Stomach smooth muscle (tissue), 2 donors: ENCODE measurements at regions not wholly inside any gene's neighbourhood (a gene's known extent, or its start where the extent isn't known, plus 50 kb on each side); places are given as distances from the start of the nearest gene placed in this dataset.

Experiments used
- H3K27ac ChIP-seq: one replicate; pipeline ENCODE4 v1.7.0; 2013; ENCODE audit warnings: mild to moderate bottlenecking, low read length, inconsistent platforms
- H3K27me3 ChIP-seq, 2 donors: one replicate each; pipeline ENCODE4 v1.7.0; 2013; ENCODE audit warnings: low read length in 2 of 2; ENCODE audit not compliant: insufficient read depth in 2 of 2, control insufficient read depth in 1 of 2
- H3K36me3 ChIP-seq, 2 donors: one replicate each; pipeline ENCODE4 v1.7.0; 2013; ENCODE audit warnings: low read length in 2 of 2; ENCODE audit not compliant: control insufficient read depth in 2 of 2, insufficient read depth in 2 of 2
- H3K4me1 ChIP-seq: one replicate; pipeline ENCODE4 v1.7.0; 2013; ENCODE audit warnings: low read length; ENCODE audit not compliant: control insufficient read depth, insufficient read depth
- H3K4me3 ChIP-seq, 2 donors: one replicate each; pipeline ENCODE4 v1.7.0; 2013; ENCODE audit warnings: low read length in 2 of 2
- H3K9ac ChIP-seq, 2 donors: one replicate each; pipeline ENCODE4 v1.7.0; 2013; ENCODE audit warnings: low read length in 2 of 2, mild to moderate bottlenecking in 1 of 2
- H3K9me3 ChIP-seq, 2 donors: one replicate each; pipeline ENCODE4 v1.7.0; 2013; ENCODE audit warnings: low read length in 2 of 2; ENCODE audit not compliant: control insufficient read depth in 2 of 2
- donor health status: healthy.
- donor health status: Pancreatic carcinoma.

- no peak overlapping the region for H3K27ac ChIP-seq
- H3K4me1 ChIP-seq = no peaks in the 10 kb centered on the region
- no peak overlapping the region for H3K9ac ChIP-seq
- H3K4me3 ChIP-seq = no peak overlapping the region
- H3K36me3 ChIP-seq = no peaks in the 10 kb centered on the region
- no peaks in the 10 kb centered on the region for H3K9me3 ChIP-seq
- no peaks in the 10 kb centered on the region for H3K27me3 ChIP-seq
Observed at GRCh38 chr6:24051942-24052589, 73.9 kb upstream of the NRSN1 start.

- H3K27me3 ChIP-seq = no peaks in the 10 kb centered on the region
- H3K9me3 ChIP-seq = no peaks in the 10 kb centered on the region
- no peaks in the 10 kb centered on the region for H3K4me1 ChIP-seq
- no peak overlapping the region for H3K4me3 ChIP-seq
- H3K27ac ChIP-seq = no peak overlapping the region
- no peak overlapping the region for H3K9ac ChIP-seq
- no peaks in the 10 kb centered on the region for H3K36me3 ChIP-seq
Observed at GRCh38 chr6:24052590-24052961, 73.4 kb upstream of the NRSN1 start.

DNA sequence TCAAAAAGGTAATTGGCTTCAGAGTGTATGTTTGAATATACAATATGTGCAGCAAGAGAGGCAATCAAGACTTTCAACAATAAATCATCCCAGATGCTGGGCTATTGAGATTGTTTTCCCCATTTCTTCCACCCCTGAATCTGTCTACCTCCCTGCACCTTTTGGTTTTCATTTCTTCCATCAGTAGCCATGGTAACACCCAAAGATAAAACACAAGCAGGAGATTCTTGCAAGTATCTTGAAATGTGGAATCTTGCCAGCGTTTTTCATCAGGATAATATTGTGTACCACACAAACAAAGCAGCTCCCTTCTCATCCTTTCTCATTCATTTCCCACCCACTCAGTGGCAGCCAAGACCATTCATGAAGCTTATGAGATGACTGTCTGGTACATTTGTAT lies 73.0 kb upstream of the NRSN1 start:
- H3K9ac ChIP-seq = no peak overlapping the region
- no peaks in the 10 kb centered on the region for H3K9me3 ChIP-seq
- no peaks in the 10 kb centered on the region for H3K27me3 ChIP-seq
- H3K36me3 ChIP-seq = no peaks in the 10 kb centered on the region
- no peak overlapping the region for H3K4me3 ChIP-seq
- H3K27ac ChIP-seq = no peak overlapping the region
- H3K4me1 ChIP-seq = no peaks in the 10 kb centered on the region

GRCh38 chr6:24054388-24054787 lies 71.6 kb upstream of the NRSN1 start:
- Histone ChIP-seq H3K27me3 (no peaks in the 10 kb centered on the region), H3K4me1 (no peaks in the 10 kb centered on the region), H3K4me3 (no peak overlapping the region), H3K27ac (no peak overlapping the region), H3K9me3 (no peaks in the 10 kb centered on the region), H3K9ac (no peak overlapping the region), H3K36me3 (no peaks in the 10 kb centered on the region)

GRCh38 chr6:24056567-24056966 lies 69.4 kb upstream of the NRSN1 start:
- H3K4me1 ChIP-seq = no peaks in the 10 kb centered on the region
- H3K4me3 ChIP-seq = no peak overlapping the region
- H3K36me3 ChIP-seq = no peaks in the 10 kb centered on the region
- H3K27me3 ChIP-seq = no peaks in the 10 kb centered on the region
- H3K9ac ChIP-seq = no peak overlapping the region
- H3K9me3 ChIP-seq = no peaks in the 10 kb centered on the region
- H3K27ac ChIP-seq = no peak overlapping the region

GRCh38 chr6:24057030-24057429 lies 69.0 kb upstream of the NRSN1 start:
- Histone ChIP-seq H3K27ac (no peak overlapping the region), H3K4me3 (no peak overlapping the region), H3K27me3 (no peaks in the 10 kb centered on the region), H3K9ac (no peak overlapping the region), H3K4me1 (no peaks in the 10 kb centered on the region), H3K36me3 (no peaks in the 10 kb centered on the region), H3K9me3 (no peaks in the 10 kb centered on the region)

GRCh38 chr6:24060982-24061754 lies 64.8 kb upstream of the NRSN1 start:
- no peak overlapping the region for H3K27ac ChIP-seq
- H3K4me1 ChIP-seq = no peaks in the 10 kb centered on the region

DNA sequence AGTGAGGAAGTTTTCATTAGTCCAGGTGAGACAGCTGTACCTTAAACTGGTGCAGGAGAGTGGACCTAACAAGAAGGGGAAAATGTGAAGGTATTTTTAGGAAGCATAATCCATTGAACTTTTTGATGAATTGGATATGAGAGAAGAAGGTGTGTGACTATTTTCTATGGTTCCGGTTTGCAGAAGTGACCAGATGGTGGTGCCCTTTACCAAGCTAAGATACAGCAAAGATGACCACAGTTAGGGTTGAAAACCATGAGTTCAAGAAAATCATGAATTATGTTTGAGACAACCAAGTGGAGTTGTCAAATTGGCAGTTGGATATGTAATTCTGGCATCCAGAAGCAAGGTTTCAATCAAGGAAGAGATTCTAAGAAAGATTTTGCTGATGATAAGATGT lies 61.9 kb upstream of the NRSN1 start:
- no peaks in the 10 kb centered on the region for H3K27me3 ChIP-seq

More at GRCh38 chr6:24060982-24061754, 64.8 kb upstream of the NRSN1 start:
- Histone ChIP-seq H3K9ac (no peak overlapping the region), H3K27me3 (no peaks in the 10 kb centered on the region), H3K4me3 (no peak overlapping the region), H3K36me3 (no peaks in the 10 kb centered on the region), H3K9me3 (no peaks in the 10 kb centered on the region)

DNA sequence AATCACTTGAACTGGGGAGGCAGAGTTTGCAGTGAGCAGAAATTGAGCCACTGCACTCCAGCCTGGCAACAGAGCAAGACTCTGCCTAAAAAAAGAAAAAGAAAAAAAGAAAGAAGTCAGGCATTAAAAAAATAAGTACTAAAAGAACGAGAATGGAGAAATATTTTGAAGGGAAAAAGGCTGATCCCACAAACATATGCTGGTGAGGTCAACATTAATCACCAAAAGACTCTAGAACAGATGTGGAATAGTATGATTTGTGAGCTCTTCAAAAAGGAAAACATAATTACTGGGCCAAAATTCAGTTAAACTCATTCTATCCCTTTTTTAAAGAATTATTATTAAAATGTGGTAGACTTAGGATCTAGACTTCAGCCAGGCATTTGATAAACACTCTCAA lies 61.2 kb upstream of the NRSN1 start:
- Histone ChIP-seq H3K4me1 (no peaks in the 10 kb centered on the region), H3K4me3 (no peak overlapping the region), H3K27me3 (no peaks in the 10 kb centered on the region), H3K36me3 (no peaks in the 10 kb centered on the region), H3K27ac (no peak overlapping the region), H3K9ac (no peak overlapping the region), H3K9me3 (no peaks in the 10 kb centered on the region)

More for the DNA sequence above, 61.9 kb upstream of the NRSN1 start:
- Histone ChIP-seq H3K27ac (no peak overlapping the region), H3K4me1 (no peaks in the 10 kb centered on the region), H3K9ac (no peak overlapping the region), H3K4me3 (no peak overlapping the region), H3K36me3 (no peaks in the 10 kb centered on the region), H3K9me3 (no peaks in the 10 kb centered on the region)

DNA sequence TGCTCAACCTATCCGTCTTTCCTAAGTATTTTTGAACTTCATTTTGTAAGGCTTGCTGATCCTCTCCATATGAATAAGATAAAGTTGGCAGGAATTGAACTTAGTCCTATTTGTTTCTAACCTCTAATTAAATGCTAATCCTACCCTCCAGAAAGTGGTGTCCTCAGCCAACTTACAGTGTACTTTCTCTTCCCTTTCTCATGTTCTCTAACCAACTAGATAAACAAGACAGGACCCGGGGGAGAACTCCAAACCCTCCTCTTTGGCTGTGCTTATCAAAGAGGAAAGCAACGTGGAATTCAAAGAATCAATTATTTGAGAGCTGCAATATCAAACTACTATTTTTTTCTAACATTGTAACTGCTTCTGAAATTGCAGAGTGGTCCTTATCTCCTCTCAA lies 56.5 kb upstream of the NRSN1 start:
- Histone ChIP-seq H3K4me3 (no peak overlapping the region), H3K36me3 (no peaks in the 10 kb centered on the region), H3K27me3 (no peaks in the 10 kb centered on the region), H3K9me3 (no peaks in the 10 kb centered on the region), H3K27ac (no peak overlapping the region), H3K4me1 (no peaks in the 10 kb centered on the region), H3K9ac (no peak overlapping the region)

DNA sequence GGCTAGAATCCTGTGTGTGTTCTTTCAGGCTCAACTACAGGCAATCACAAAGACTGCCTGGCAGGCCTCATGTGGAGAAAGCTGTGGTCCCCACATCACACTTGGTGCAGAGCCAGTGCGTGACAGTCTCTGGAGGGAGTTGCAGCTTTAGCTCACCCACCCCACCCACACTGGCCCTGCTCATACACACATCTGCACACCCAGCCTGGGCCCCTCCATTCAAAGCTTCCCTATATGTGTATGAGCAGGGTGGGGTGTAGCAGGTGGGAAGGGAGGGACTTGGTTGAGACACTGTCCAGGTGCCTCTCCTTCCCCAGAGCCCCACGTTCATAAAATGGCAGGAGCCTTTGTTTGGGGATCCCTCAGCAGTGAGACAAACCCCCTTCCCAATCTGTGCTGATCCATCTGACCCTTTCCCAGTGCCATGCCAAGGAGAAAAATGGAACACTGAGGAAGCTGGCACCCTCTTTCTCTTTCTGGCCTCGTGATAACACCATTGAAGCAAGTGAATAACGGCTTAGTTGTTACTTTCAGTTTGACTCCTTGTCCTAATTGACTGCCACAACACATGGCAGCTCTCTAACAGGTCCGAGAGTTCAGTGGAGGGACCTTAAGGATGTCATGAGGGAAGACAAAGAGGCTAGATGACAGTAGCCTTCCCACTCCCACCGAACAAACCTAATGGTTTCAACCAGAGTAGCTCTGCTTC lies 53.8 kb upstream of the NRSN1 start:
- no peak overlapping the region for H3K9ac ChIP-seq
- H3K36me3 ChIP-seq = no peaks in the 10 kb centered on the region
- no peaks in the 10 kb centered on the region for H3K27me3 ChIP-seq
- H3K27ac ChIP-seq = no peak overlapping the region
- no peak overlapping the region for H3K4me3 ChIP-seq
- H3K4me1 ChIP-seq = no peaks in the 10 kb centered on the region
- H3K9me3 ChIP-seq = no peaks in the 10 kb centered on the region
